ENCODE measurements at regions not wholly inside any gene's neighbourhood (a gene's known extent, or its start where the extent isn't known, plus 50 kb on each side); places are given as distances from the start of the nearest gene placed in this dataset.

GRCh38 chr6:11322252-11322885, 89.9 kb upstream of the NEDD9 start (continued):
- no peak for TF ChIP-seq AR (CRISPR knock-in tag; IDR thresholded peaks at IDR 0.05)

GRCh38 chr6:11320914-11321597, 88.6 kb upstream of the NEDD9 start:
- TF ChIP-seq EMX1 (CRISPR knock-in tag; IDR thresholded peaks at IDR 0.05) (no peak), NR1H2 (CRISPR knock-in tag; IDR thresholded peaks at IDR 0.05) (no peak), SMAD3 (CRISPR knock-in tag; IDR thresholded peaks at IDR 0.05; ENCODE audit: borderline replicate concordance) (no peak), NFYB (CRISPR knock-in tag; conservative IDR thresholded peaks at IDR 0.05; ENCODE audit: low read depth) (no peak), ESRRA (CRISPR knock-in tag; IDR thresholded peaks at IDR 0.05; ENCODE audit: borderline replicate concordance) (no peak), NR2C2 (CRISPR knock-in tag; IDR thresholded peaks at IDR 0.05) (no peak), ZNF396 (CRISPR knock-in tag; IDR thresholded peaks at IDR 0.05; ENCODE audit: borderline replicate concordance) (no peak), AR (CRISPR knock-in tag; IDR thresholded peaks at IDR 0.05) (no peak), ATF2 (CRISPR knock-in tag; IDR thresholded peaks at IDR 0.05; ENCODE audit: borderline replicate concordance, low read depth) (no peak), ELF4 (CRISPR knock-in tag; IDR thresholded peaks at IDR 0.05; ENCODE audit: low read depth) (no peak), ZNF425 (CRISPR knock-in tag; conservative IDR thresholded peaks at IDR 0.05) (no peak), E2F5 (CRISPR knock-in tag; IDR thresholded peaks at IDR 0.05) (no peak)
- no peak overlapping the region for H3K4me3 Mint-ChIP-seq
- CTCF ChIA-PET, result interaction anchor here (1.0 kb wide), 1 partner anchor 11 kb away, joined by 3 read pairs; no protein-coding TSS in a partner anchor
- no peak overlapping the region for H3K27ac Mint-ChIP-seq
- no peaks in the 10 kb centered on the region; the same call in none of the 2 replicates for H3K27me3 Mint-ChIP-seq (ENCODE audit: low read depth)
- ATAC-seq (no peak), DNase-seq (ENCODE audit: low spot score) (no peak)
- H3K9me3 Mint-ChIP-seq, result peaks cover 11% of the 10 kb centered on the region
- H3K4me1 Mint-ChIP-seq, result peaks cover 22% of the 10 kb centered on the region
- H3K36me3 Mint-ChIP-seq, result no peaks in the 10 kb centered on the region
- POLR2A ChIA-PET, result no interaction called here

All from WTC11 (cell line).